Neural crest cell (in vitro differentiated cells): ENCODE measurements at regions not wholly inside any gene's neighbourhood (a gene's known extent, or its start where the extent isn't known, plus 50 kb on each side); places are given as distances from the start of the nearest gene placed in this dataset.

Source experiments
- DNase-seq: peaks from one replicate; pipeline ENCODE4 v3.0.0; 2021; ENCODE audit warnings: low read depth, mixed read lengths, low spot score
- H3K27ac Mint-ChIP-seq: one replicate; pipeline ENCODE4 v1.8.0; 2021; ENCODE audit warnings: mild to moderate bottlenecking, mixed read lengths; ENCODE audit not compliant: unreplicated experiment
- H3K27me3 Mint-ChIP-seq: 2 replicates; pipeline ENCODE4 v1.8.0; 2021; ENCODE audit warnings: low read depth, mild to moderate bottlenecking, mixed read lengths
- H3K36me3 Mint-ChIP-seq: 2 replicates; pipeline ENCODE4 v1.8.0; 2021; ENCODE audit warnings: low read depth, mild to moderate bottlenecking, mixed read lengths
- H3K4me1 Mint-ChIP-seq: 2 replicates; pipeline ENCODE4 v1.8.0; 2021; ENCODE audit warnings: mixed read lengths
- H3K4me3 Mint-ChIP-seq: one replicate; pipeline ENCODE4 v1.8.0; 2021; ENCODE audit warnings: mild to moderate bottlenecking, mixed read lengths
- H3K9me3 Mint-ChIP-seq: 2 replicates; pipeline ENCODE4 v1.8.0; 2021; ENCODE audit warnings: mixed read lengths
- TF ChIP-seq, protein P1 (sequence below): fragments of 200-600 bp; sonication (generic); conservative IDR thresholded peaks from 2 replicates; pipeline ENCODE4 v1.5.0; 2021; ENCODE audit warnings: antibody characterized with exemption, mild to moderate bottlenecking

DNA sequence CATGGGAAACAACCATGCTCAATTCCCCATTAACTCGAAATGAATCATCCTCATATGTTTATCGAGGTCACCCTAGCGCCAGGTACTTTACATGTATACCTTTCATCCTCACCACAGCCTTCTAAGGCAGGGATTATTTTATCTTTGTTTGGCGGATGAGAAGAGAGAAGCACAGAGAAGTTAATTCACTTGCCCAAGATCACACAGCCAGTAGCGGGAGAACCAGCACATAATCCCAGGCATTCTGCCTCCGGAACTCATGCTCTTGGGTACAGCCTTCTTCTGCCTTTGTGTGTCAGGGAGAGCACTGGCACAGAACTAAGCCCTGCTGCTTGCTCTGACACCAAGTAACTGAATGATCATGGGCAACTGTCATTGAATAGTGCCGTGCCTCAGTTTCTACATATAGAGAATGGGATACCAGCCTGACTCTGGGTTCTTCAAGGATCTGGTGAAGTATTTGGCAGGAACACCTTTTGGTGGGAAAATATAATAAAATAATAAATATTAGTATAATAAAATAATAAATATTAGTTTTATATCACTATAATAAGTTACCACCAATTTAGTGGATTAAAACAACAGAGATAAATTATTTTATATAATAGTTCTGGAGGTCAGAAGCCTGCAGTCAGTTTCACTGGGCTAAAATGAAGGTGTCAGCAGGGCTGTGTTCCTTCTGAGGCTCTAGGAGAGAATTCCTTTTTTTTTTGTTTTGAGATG is 220.9 kb downstream of the AACS start:
- Mint-ChIP-seq H3K4me3 (no peak overlapping the region), H3K27me3 (peaks cover 2% of the 10 kb centered on the region), H3K36me3 (no peaks in the 10 kb centered on the region), H3K27ac (no peak overlapping the region), H3K9me3 (no peaks in the 10 kb centered on the region), H3K4me1 (peaks cover 4% of the 10 kb centered on the region)
- no peak for DNase-seq
- TF ChIP-seq, protein P1, sequence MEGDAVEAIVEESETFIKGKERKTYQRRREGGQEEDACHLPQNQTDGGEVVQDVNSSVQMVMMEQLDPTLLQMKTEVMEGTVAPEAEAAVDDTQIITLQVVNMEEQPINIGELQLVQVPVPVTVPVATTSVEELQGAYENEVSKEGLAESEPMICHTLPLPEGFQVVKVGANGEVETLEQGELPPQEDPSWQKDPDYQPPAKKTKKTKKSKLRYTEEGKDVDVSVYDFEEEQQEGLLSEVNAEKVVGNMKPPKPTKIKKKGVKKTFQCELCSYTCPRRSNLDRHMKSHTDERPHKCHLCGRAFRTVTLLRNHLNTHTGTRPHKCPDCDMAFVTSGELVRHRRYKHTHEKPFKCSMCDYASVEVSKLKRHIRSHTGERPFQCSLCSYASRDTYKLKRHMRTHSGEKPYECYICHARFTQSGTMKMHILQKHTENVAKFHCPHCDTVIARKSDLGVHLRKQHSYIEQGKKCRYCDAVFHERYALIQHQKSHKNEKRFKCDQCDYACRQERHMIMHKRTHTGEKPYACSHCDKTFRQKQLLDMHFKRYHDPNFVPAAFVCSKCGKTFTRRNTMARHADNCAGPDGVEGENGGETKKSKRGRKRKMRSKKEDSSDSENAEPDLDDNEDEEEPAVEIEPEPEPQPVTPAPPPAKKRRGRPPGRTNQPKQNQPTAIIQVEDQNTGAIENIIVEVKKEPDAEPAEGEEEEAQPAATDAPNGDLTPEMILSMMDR = no peak

DNA sequence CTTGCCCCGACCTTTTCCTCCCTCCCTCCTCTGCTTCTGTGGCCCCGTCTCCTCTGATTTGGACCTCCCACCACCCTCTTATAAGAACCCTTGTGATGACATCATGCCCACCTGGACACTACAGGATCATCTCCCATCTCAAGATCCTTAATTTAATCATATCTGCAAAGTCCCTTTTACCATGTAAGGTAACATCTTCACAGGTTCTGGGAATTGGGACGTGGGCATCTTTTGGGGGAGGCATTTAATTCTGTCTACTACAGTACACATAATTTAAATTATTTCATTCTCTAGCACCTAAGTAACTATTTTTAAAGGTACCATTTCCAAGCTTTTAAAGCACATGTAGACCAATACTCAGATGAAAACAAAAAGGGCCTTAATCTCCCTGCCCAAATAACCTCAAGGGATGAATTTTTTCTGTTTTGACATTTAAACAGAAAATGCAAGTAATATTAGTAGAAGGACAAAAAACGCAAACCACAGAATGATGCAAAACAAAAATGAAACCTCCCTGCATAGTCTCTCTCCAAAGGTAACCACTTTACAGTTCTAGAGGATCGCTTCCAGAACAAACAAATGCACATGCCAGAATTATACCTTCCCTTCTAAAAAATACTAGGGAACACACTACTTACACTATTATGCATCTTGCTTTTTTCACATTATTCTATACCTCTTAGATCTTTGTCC is 222.1 kb downstream of the AACS start:
- TF ChIP-seq, protein P1 = no peak
- Mint-ChIP-seq H3K9me3 (no peaks in the 10 kb centered on the region), H3K27ac (no peak overlapping the region), H3K4me1 (peaks cover 1% of the 10 kb centered on the region), H3K36me3 (no peaks in the 10 kb centered on the region), H3K4me3 (no peak overlapping the region), H3K27me3 (peaks cover 2% of the 10 kb centered on the region)
- DNase-seq = no peak

DNA sequence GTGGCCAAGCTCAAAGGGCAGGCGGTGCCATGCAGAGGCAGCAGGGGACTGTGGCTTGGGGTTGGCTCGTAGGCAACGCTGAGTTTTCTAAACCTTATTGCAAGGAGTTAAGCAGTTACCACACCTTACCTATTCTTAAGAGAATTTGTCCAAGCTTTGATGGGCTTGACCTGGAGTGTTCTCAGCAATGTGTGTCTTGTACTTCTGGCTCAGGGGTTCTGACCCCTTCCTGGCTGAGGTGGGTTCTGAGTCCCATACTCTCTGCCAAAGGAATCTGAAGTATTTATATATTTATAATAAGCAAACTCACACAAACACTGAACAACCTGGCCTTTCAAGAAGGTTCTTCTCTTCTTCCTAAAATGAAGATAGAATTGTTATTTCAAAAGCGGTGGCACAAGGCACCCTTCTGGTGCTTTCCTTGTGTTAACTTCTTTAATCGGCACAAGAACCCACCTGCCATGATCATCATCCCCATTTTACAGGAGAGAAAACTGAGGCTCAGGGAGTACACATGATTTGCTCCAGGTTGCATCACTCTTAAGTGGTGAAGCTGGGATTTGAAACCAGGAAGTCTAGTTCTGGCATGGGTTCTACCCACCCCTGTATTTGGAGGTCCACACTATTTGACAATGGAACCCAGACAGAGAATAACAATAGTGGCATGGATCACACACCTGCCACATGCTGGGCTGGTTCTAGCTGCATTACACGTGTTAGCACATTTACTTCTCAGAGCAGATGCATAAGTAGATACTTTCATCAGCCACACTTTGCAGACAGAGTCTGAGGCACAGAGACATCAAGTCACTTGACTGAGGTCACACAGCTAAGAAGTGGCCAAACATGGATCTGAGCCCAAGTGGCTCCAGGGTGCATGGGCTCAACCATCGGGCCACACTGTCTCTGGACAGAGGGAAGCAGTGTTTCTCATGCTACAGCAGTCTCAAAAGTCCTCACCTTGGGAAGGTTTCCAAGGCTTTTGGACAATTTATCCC is 224.0 kb downstream of the AACS start:
- peaks cover 2% of the 10 kb centered on the region for H3K27me3 Mint-ChIP-seq
- H3K4me1 Mint-ChIP-seq = no peaks in the 10 kb centered on the region
- no peaks in the 10 kb centered on the region for H3K36me3 Mint-ChIP-seq
- no peak overlapping the region for H3K27ac Mint-ChIP-seq
- H3K4me3 Mint-ChIP-seq = no peak overlapping the region
- TF ChIP-seq, protein P1 = no peak
- DNase-seq = no peak
- H3K9me3 Mint-ChIP-seq = peaks cover 2% of the 10 kb centered on the region

DNA sequence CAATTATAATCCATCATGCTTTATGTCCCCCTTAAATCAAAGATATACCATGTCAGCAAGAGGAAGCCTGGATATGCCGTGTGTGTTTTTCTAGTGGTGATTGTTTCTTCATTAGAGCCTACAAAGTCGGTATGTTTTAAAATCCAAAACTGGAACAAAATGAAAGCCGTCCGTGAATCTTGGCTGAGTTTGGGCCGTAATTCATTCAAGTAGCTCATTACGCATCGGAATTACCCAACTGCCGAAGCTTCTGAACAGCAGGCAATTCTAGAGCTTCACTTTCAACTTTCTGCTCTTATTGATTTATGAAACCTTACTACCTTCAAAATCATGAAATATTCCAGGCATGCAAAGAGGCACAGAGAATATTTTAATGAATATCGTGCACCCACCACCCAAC is 224.7 kb downstream of the AACS start:
- peaks cover 2% of the 10 kb centered on the region for H3K9me3 Mint-ChIP-seq
- H3K4me3 Mint-ChIP-seq = no peak overlapping the region
- peaks cover 2% of the 10 kb centered on the region for H3K27me3 Mint-ChIP-seq
- H3K27ac Mint-ChIP-seq = no peak overlapping the region
- DNase-seq = no peak
- no peaks in the 10 kb centered on the region for H3K4me1 Mint-ChIP-seq
- no peaks in the 10 kb centered on the region for H3K36me3 Mint-ChIP-seq
- TF ChIP-seq, protein P1 = no peak

DNA sequence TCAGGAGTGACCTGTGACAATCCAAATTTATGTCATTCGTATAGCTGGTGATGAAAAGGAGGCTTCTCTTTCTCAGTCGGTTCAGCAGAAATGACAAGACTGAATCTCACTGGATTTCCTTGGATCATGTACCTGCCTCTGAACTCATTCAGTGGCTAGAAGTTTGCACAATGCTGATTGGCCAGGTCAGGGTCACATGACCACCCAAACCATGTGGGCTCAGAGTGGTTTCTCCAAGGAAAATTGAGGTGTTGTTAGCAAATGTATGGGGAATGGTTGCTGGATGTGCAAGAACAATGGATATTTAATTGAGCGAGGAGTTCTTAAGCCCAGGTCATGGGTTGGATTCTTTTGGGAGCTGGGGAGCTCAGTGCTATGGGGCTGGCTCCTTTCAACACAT is 227.5 kb downstream of the AACS start:
- Mint-ChIP-seq H3K27me3 (peaks cover under 1% of the 10 kb centered on the region), H3K4me3 (no peak overlapping the region), H3K4me1 (no peaks in the 10 kb centered on the region), H3K9me3 (peaks cover 2% of the 10 kb centered on the region), H3K27ac (no peak overlapping the region), H3K36me3 (no peaks in the 10 kb centered on the region)
- TF ChIP-seq, protein P1 = no peak
- no peak for DNase-seq
